ENCODE measurements at regions not wholly inside any gene's neighbourhood (a gene's known extent, or its start where the extent isn't known, plus 50 kb on each side); places are given as distances from the start of the nearest gene placed in this dataset.

GRCh38 chr18:44582456-44582855 lies 98.2 kb upstream of the SETBP1 start:
- Histone ChIP-seq H3K36me3 (no peaks in the 10 kb centered on the region), H3K9me3 (no peaks in the 10 kb centered on the region), H3K27ac (peak overlapping the region in 1 of 2 donors; percentile 26), H3K27me3 (no peaks in the 10 kb centered on the region), H3K4me1 (peaks cover 0 to 38% (median 17%) of the 10 kb centered on the region in 4 donors), H3K4me3 (no peak overlapping the region)
- no peak for DNase-seq
- TF ChIP-seq CTCF (IDR thresholded peaks at IDR 0.05) = no peak
- intact Hi-C loops (cut with DNase I; ENCODE audit: low total_unique reads) = no loop called here

- Histone ChIP-seq H3K9me3 (no peaks in the 10 kb centered on the region), H3K4me1 (peaks cover 0 to 44% (median 22%) of the 10 kb centered on the region in 4 donors), H3K36me3 (no peaks in the 10 kb centered on the region), H3K27me3 (no peaks in the 10 kb centered on the region), H3K4me3 (no peak overlapping the region), H3K27ac (no peak overlapping the region)
- DNase-seq = no peak
- intact Hi-C loops (cut with DNase I; ENCODE audit: low total_unique reads) = no loop called here
- TF ChIP-seq CTCF (IDR thresholded peaks at IDR 0.05) = no peak
Measured at GRCh38 chr18:44584900-44585299, 95.8 kb upstream of the SETBP1 start.

- peaks cover 0 to 50% (median 28%) of the 10 kb centered on the region in 4 donors for H3K4me1 ChIP-seq
- TF ChIP-seq CTCF (IDR thresholded peaks at IDR 0.05) = no peak
- intact Hi-C loops (cut with DNase I; ENCODE audit: low total_unique reads) = no loop called here
- H3K4me3 ChIP-seq = no peak overlapping the region
- no peak overlapping the region for H3K27ac ChIP-seq
- no peak for DNase-seq
- H3K27me3 ChIP-seq = no peaks in the 10 kb centered on the region
- H3K36me3 ChIP-seq = no peaks in the 10 kb centered on the region
- H3K9me3 ChIP-seq = no peaks in the 10 kb centered on the region
Measured at GRCh38 chr18:44586782-44587524, 93.7 kb upstream of the SETBP1 start.

GRCh38 chr18:44588508-44588907 lies 92.2 kb upstream of the SETBP1 start:
- Histone ChIP-seq H3K36me3 (no peaks in the 10 kb centered on the region), H3K27ac (peak overlapping the region; percentile 74 to 85), H3K9me3 (no peaks in the 10 kb centered on the region), H3K4me3 (no peak overlapping the region), H3K4me1 (peaks cover 0 to 55% (median 34%) of the 10 kb centered on the region in 4 donors), H3K27me3 (no peaks in the 10 kb centered on the region)
- DNase-seq = no peak
- TF ChIP-seq CTCF (IDR thresholded peaks at IDR 0.05) = no peak
- intact Hi-C loops (cut with DNase I; ENCODE audit: low total_unique reads) = no loop called here

- H3K27ac ChIP-seq = peak overlapping the region; percentile 74 to 85
Measured at GRCh38 chr18:44589693-44590355, 90.9 kb upstream of the SETBP1 start.

More at GRCh38 chr18:44589693-44590355, 90.9 kb upstream of the SETBP1 start:
- no peaks in the 10 kb centered on the region for H3K27me3 ChIP-seq
- H3K4me1 ChIP-seq = peaks cover 0 to 67% (median 34%) of the 10 kb centered on the region in 4 donors
- no peak overlapping the region for H3K4me3 ChIP-seq
- intact Hi-C loops (cut with DNase I; ENCODE audit: low total_unique reads) = no loop called here
- DNase-seq = no peak
- H3K36me3 ChIP-seq = no peaks in the 10 kb centered on the region
- H3K9me3 ChIP-seq = no peaks in the 10 kb centered on the region
- no peak for TF ChIP-seq CTCF (IDR thresholded peaks at IDR 0.05)

All from tibial artery (tissue), 4 donors.